Vagina (tissue), 2 donors: ENCODE measurements at regions not wholly inside any gene's neighbourhood (a gene's known extent, or its start where the extent isn't known, plus 50 kb on each side); places are given as distances from the start of the nearest gene placed in this dataset.

Source experiments
- CTCF ChIP-seq, 3 experiments: fragments of 450-650 bp in 2 of 3; fragments of 200-600 bp in 1 of 3; sonication (generic) in 1 of 3; IDR thresholded peaks; one replicate each; pipeline ENCODE4 v1.5.1; 2017 to 2019; ENCODE audit warnings: antibody characterized with exemption in 3 of 3, mild to moderate bottlenecking in 2 of 3, moderate library complexity in 2 of 3
- POLR2AphosphoS5 ChIP-seq, 2 donors: sonication (generic); formaldehyde crosslinking; IDR thresholded peaks; one replicate each; pipeline ENCODE4 v1.9.0; 2017; ENCODE audit warnings: antibody characterized with exemption in 2 of 2, mild to moderate bottlenecking in 2 of 2, low read depth in 1 of 2; ENCODE audit not compliant: insufficient read depth in 1 of 2

- TF ChIP-seq CTCF (IDR thresholded peaks at IDR 0.05), result no peak
- TF ChIP-seq POLR2AphosphoS5 (IDR thresholded peaks at IDR 0.05; ENCODE audit: insufficient read depth in 1 of 2, low read depth in 1 of 2), result no peak
Measured at GRCh38 chr12:98274430-98275130, 240.8 kb upstream of the TMPO start.
